ENCODE measurements at regions not wholly inside any gene's neighbourhood (a gene's known extent, or its start where the extent isn't known, plus 50 kb on each side); places are given as distances from the start of the nearest gene placed in this dataset.

DNA sequence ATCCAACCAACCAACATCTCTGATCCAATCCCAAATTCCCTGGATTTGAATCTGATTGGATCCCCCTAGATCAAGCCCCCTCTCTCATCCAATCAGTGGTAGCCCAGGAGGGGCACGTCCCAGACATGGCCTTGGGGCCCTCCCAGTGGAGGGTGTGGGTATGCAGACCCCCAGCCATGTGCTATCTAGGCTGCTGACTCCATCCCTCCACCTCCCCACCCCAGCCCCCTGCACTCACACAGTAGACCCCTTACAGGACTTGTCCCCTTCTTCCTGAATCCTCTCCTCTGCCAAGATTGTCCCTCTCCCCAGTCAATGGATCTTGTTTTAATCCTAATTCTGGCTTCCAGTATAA lies 153.4 kb downstream of the OAT start:
- Histone ChIP-seq H3K36me3 (ENCODE audit: control insufficient read depth, insufficient read depth, low read length) (no peaks in the 10 kb centered on the region), H4K5ac (ENCODE audit: low read depth, low read length) (no peak overlapping the region), H3K4ac (ENCODE audit: low read depth, low read length) (no peak overlapping the region), H3K9me3 (ENCODE audit: control insufficient read depth, insufficient read depth, low read length) (peaks cover 17% of the 10 kb centered on the region), H3K79me1 (ENCODE audit: low read depth in 1 of 2, low read length in 2 of 2) (no peaks in the 10 kb centered on the region), H3K23ac (ENCODE audit: low read depth, low read length) (no peak overlapping the region), H2BK20ac (ENCODE audit: low read depth, low read length) (no peak overlapping the region), H3K27ac (ENCODE audit: insufficient read depth, low read length) (no peak overlapping the region), H2AFZ (replicated peaks; ENCODE audit: low read length, poor library complexity) (no peak overlapping the region), H3K9ac (ENCODE audit: low read depth, low read length) (no peak overlapping the region), H4K91ac (ENCODE audit: insufficient read depth, low read depth, low read length) (no peak overlapping the region), H2BK120ac (ENCODE audit: low read depth, low read length) (no peak overlapping the region), H3K4me2 (ENCODE audit: low read depth, low read length) (no peak overlapping the region), H3K4me3 (ENCODE audit: insufficient read depth, low read depth, low read length) (no peak overlapping the region), H3K14ac (replicated peaks; ENCODE audit: low read depth, low read length) (no peak overlapping the region), H2BK5ac (ENCODE audit: low read depth, low read length, poor library complexity, severe bottlenecking) (no peak overlapping the region), H3K4me1 (ENCODE audit: control insufficient read depth, insufficient read depth, low read length) (no peaks in the 10 kb centered on the region), H3K18ac (ENCODE audit: low read depth, low read length) (no peak overlapping the region), H3K27me3 (ENCODE audit: control insufficient read depth, insufficient read depth, low read length) (no peaks in the 10 kb centered on the region), H2AK9ac (replicated peaks; ENCODE audit: low read depth, low read length, poor library complexity) (no peak overlapping the region), H3K56ac (ENCODE audit: extremely low read depth, insufficient read depth, low read length) (no peak overlapping the region), H2AK5ac (ENCODE audit: low read depth, low read length) (no peak overlapping the region), H3K9me1 (ENCODE audit: insufficient read depth, low read length) (no peaks in the 10 kb centered on the region), H4K8ac (ENCODE audit: low read depth in 2 of 2, low read length in 2 of 2) (no peak overlapping the region), H2BK15ac (ENCODE audit: low read depth, low read length) (no peak overlapping the region), H4K20me1 (ENCODE audit: insufficient read depth, low read length) (no peaks in the 10 kb centered on the region)
- ATAC-seq (ENCODE audit: low read depth) (no peak), DNase-seq (no peak)
- dilution Hi-C loops (cut with HindIII; ENCODE audit: low sequenced_read_pairs, unreplicated experiment) (no loop called here), intact Hi-C loops (cut with micrococcal nuclease) (no loop called here), in situ Hi-C loops (cut with MboI; ENCODE audit: low sequenced_read_pairs) (no loop called here)
- CTCF ChIA-PET = no interaction called here
- no TSS peak for BruUV-seq (replicated peaks)
- no peak for TF ChIP-seq RAD21 (IDR thresholded peaks at IDR 0.05; ENCODE audit: low read length)
- TF ChIP-seq, protein P1, sequence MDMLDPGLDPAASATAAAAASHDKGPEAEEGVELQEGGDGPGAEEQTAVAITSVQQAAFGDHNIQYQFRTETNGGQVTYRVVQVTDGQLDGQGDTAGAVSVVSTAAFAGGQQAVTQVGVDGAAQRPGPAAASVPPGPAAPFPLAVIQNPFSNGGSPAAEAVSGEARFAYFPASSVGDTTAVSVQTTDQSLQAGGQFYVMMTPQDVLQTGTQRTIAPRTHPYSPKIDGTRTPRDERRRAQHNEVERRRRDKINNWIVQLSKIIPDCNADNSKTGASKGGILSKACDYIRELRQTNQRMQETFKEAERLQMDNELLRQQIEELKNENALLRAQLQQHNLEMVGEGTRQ (IDR thresholded peaks at IDR 0.05; ENCODE audit: low read depth, low read length) = no peak
- no CpG with 5 or more reads among the region's 1 CpG for WGBS, 2 experiments (ENCODE audit: extremely low coverage in 2 of 2, insufficient read length in 1 of 2)
- POLR2A ChIA-PET (ENCODE audit: unreplicated experiment) = no interaction called here
